Activated CD8-positive, alpha-beta memory T cell treated with anti-CD3 and anti-CD28 coated beads, Interleukin-2, amount 50 U/mL, for 4 hours (primary cell): ENCODE measurements at regions not wholly inside any gene's neighbourhood (a gene's known extent, or its start where the extent isn't known, plus 50 kb on each side); places are given as distances from the start of the nearest gene placed in this dataset.

Experiments
- DNase-seq: peaks from one replicate; pipeline ENCODE4 v3.0.0-alpha.2; 2020

- no peak for DNase-seq
Observed at GRCh38 chr1:213375002-213375401, 324.0 kb downstream of the RPS6KC1 start.

GRCh38 chr1:213376862-213377372 lies 325.9 kb downstream of the RPS6KC1 start:
- DNase-seq, result no peak

- no peak for DNase-seq
Observed at GRCh38 chr1:213380865-213381264, 329.8 kb downstream of the RPS6KC1 start.

- no peak for DNase-seq
Observed at GRCh38 chr1:213381572-213382084, 330.6 kb downstream of the RPS6KC1 start.

- DNase-seq, result no peak
Observed at GRCh38 chr1:213383465-213383864, 332.4 kb downstream of the RPS6KC1 start.

GRCh38 chr1:213385201-213385600 lies 334.2 kb downstream of the RPS6KC1 start:
- DNase-seq, result no peak

GRCh38 chr1:213385806-213386324 lies 334.8 kb downstream of the RPS6KC1 start:
- no peak for DNase-seq

GRCh38 chr1:213387380-213388015 lies 336.5 kb downstream of the RPS6KC1 start:
- no peak for DNase-seq

GRCh38 chr1:213388199-213388598 lies 337.2 kb downstream of the RPS6KC1 start:
- DNase-seq, result no peak

- DNase-seq, result no peak
Observed at GRCh38 chr1:213389061-213389581, 338.1 kb downstream of the RPS6KC1 start.

- DNase-seq, result no peak
Observed at GRCh38 chr1:213391445-213391844, 340.4 kb downstream of the RPS6KC1 start.

- no peak for DNase-seq
Observed at GRCh38 chr1:213393860-213394259, 342.8 kb downstream of the RPS6KC1 start.

- DNase-seq, result no peak
Observed at GRCh38 chr1:213394837-213395236, 343.8 kb downstream of the RPS6KC1 start.

- no peak for DNase-seq
Observed at GRCh38 chr1:213397638-213398037, 346.6 kb downstream of the RPS6KC1 start.

GRCh38 chr1:213399695-213400094 lies 348.7 kb downstream of the RPS6KC1 start:
- no peak for DNase-seq

- DNase-seq, result no peak
Observed at GRCh38 chr1:213409208-213409631, 358.2 kb downstream of the RPS6KC1 start.

- DNase-seq, result no peak
Observed at GRCh38 chr1:213409971-213410370, 358.9 kb downstream of the RPS6KC1 start.

GRCh38 chr1:213414346-213414745 lies 363.3 kb downstream of the RPS6KC1 start:
- no peak for DNase-seq

GRCh38 chr1:213414911-213415310 lies 363.9 kb downstream of the RPS6KC1 start:
- DNase-seq, result no peak

- no peak for DNase-seq
Observed at GRCh38 chr1:213415691-213416380, 364.8 kb downstream of the RPS6KC1 start.

- DNase-seq, result no peak
Observed at GRCh38 chr1:213416461-213417224, 365.6 kb downstream of the RPS6KC1 start.

GRCh38 chr1:213417225-213417820 lies 366.3 kb downstream of the RPS6KC1 start:
- DNase-seq, result no peak

GRCh38 chr1:213417846-213418245 lies 366.8 kb downstream of the RPS6KC1 start:
- no peak for DNase-seq
